ENCODE measurements at regions not wholly inside any gene's neighbourhood (a gene's known extent, or its start where the extent isn't known, plus 50 kb on each side); places are given as distances from the start of the nearest gene placed in this dataset.
"Not testable (repeated sequence)": the region's sequence is repeated elsewhere in the genome, so short reads cannot be mapped to it uniquely, and the experiment has no call there.

DNA sequence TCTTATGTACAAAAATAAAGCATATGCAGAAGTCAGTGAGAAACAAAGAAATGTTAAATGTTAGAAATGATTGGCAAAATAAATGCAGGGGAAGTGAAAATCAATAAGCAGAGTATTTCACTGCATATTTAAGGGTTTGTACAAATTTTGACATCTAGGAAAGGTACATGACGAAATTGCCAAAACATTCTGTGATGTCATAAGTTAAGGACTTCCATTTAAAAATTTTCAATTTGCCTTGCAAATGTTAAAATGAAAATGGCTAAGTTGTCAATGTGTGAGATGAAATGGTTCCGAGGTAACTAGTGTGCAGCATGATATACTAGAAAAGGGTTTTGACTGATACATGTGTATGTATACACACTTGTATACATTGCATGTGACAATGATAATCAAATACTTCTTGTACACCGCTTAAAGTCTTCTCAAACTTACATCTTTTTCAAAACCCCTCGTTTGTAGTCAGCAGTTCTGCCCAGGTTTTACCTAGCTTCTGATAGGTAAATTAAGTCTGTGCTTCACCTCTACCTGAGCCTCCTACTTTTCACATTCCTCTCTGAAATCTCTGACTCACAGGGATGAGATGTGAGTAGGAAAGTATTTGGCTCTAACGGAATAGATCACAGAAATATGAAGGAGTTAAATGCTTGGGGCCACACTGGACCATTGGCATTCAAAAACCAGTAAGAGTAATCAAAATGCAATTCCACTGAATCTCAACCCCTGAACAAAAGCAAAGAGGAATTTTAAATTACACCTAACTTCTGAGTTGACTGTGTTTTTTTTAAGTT is 442.4 kb upstream of the FOXG1 start:
- no peak for DNase-seq (ENCODE audit: low read depth)

DNA sequence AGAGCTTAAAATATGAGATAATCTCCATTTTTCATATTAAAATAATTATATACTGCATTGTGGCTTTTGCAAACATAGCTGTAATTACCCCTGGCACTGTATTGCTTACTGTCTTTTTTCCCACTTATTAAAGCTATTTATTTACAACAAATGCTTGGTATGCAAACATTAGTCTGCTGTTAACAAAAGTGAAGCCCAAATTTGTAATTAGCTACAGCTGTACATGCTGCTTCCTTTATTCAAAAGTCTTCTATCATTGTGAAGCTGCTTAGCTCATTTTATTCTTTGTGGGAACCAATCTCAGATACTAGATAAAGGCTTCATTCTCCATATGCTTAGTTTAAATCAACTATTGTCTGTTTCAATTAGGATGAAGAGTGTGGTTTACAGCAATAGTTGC is 425.8 kb upstream of the FOXG1 start:
- DNase-seq (ENCODE audit: low read depth), result no peak

DNA sequence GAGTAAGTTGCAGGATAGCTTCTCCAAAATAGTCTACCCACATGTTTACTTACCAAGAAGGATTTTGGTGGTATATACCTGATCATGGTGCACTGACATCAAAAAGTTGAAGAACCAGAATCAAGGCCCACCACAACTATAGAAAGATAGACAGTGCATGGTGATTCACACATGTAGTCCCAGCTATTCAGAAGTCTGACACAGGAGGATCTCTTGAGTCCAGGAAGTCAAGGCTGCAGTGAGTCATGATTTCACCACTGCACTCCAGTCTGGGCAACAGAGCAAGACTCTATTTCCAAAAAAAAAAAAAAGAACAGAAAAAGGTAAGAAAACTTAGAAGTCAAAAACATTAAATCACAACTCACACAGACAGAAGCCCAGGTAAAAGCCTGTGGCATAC is 422.2 kb upstream of the FOXG1 start:
- no peak for DNase-seq (ENCODE audit: low read depth)

- DNase-seq (ENCODE audit: low read depth), result no peak
These were observed 417.8 kb upstream of the FOXG1 start for GRCh38 chr14:28348797-28349196.

DNA sequence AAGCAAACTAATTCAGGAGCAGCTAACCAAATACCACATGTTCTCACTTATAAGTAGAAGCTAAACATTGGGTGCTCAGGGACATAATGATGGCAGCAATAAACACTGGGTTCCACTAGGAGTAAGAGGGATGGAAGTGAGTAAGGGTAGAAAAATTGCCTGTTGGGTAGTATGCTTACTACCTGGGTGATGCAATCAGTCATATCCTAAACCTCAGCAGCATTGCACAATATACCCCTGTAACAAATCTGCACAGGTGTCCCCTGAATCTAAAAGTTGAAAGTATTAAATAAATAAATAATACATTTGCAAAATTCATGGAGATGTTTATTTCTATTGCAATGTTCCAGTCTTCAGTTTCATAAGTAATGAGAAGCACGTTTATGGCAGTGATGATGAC is 409.8 kb upstream of the FOXG1 start:
- no peak for DNase-seq (ENCODE audit: low read depth)

- DNase-seq (ENCODE audit: low read depth), result no peak
These were observed 405.1 kb upstream of the FOXG1 start for GRCh38 chr14:28361486-28361885.

DNA sequence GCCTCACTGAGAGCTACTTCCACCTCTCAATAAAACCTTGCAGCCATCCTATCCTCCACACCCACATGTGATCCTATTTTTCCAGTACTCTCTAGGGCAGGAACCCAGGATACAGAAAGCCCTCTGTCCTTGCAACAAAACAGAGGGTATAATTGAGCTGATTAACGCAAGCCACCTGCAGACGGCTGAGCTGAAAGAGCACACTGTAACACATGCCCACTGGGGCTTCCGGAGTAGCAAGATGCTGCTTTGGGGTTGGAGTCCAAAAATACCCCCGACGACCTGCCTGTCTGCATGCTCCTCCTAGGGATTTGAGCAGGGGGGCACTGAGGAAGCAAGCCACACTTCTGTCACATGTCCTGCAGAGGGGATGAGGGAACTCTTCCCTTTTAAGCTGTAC is 401.1 kb upstream of the FOXG1 start:
- DNase-seq (ENCODE audit: low read depth), result no peak

- no peak for DNase-seq (ENCODE audit: low read depth)
These were observed 392.9 kb upstream of the FOXG1 start for GRCh38 chr14:28373721-28374120.

DNA sequence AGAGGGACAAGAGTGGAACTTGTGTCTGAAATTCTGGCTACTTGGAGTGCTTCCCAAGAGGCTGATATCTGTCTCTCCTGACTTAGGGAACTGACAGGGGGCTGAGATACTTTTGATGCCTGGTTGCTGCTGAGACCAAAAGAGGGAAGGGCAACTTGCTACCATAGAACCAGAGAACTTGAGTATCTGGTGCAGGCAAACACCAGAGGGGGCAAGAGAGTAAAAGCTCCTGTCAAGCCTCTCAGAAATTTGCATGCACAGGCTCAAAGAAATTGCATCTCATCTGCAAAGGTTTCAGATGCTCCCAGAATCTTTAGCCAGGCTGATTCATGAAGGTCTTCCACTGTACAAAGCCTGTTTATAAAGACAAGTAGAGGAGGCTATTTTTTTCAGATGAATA is 391.3 kb upstream of the FOXG1 start:
- peak; percentile 0 for DNase-seq (ENCODE audit: low read depth)

GRCh38 chr14:28381656-28382055 is 384.9 kb upstream of the FOXG1 start:
- DNase-seq (ENCODE audit: low read depth), result no peak

GRCh38 chr14:28382444-28383190 is 384.0 kb upstream of the FOXG1 start:
- no peak for DNase-seq (ENCODE audit: low read depth)

- no peak for DNase-seq (ENCODE audit: low read depth)
These were observed 368.1 kb upstream of the FOXG1 start for GRCh38 chr14:28398506-28398905.

GRCh38 chr14:28401705-28402104 is 364.9 kb upstream of the FOXG1 start:
- not testable (repeated sequence) for DNase-seq (ENCODE audit: low read depth)

- DNase-seq (ENCODE audit: low read depth), result no peak
These were observed 360.4 kb upstream of the FOXG1 start for GRCh38 chr14:28406196-28406595.

DNA sequence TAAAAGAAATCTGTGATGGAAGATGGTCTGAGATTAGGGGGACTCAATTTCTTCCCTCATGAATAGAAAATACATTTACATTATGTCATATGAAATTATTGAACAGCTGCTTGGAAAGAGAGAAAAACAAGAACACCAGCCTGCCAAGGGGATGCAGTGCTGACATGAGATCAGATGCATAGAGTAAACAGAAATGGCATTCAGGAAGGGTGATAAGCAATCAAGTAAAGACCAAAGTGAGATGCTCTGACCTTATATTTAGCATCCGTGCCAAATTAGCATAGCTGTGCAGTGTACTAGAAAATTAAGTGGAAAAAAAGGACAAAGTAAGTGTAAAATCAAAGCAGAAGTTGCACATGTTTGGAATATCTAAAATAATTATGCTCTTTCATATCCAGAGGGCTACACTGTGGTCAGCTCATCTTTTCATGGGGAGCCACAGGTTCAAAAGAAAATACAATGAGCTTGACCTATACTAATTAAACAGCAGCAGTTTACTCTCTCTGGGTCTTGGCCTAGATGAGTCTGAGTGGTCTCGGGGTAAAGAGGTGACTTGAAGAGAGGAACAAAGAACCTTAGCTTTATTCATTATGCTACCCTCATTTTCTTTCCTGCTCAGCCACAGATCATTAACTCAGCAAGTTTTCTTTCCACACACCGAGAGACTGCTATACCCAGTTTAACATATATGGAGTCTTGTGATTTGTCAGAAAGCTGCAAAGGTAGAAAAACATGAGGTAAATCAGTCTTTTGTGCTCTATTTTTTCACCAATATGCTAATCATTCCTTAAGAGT is 359.4 kb upstream of the FOXG1 start:
- no peak for DNase-seq (ENCODE audit: low read depth)

- no peak for DNase-seq (ENCODE audit: low read depth)
These were observed 358.6 kb upstream of the FOXG1 start for GRCh38 chr14:28407996-28408395.

DNA sequence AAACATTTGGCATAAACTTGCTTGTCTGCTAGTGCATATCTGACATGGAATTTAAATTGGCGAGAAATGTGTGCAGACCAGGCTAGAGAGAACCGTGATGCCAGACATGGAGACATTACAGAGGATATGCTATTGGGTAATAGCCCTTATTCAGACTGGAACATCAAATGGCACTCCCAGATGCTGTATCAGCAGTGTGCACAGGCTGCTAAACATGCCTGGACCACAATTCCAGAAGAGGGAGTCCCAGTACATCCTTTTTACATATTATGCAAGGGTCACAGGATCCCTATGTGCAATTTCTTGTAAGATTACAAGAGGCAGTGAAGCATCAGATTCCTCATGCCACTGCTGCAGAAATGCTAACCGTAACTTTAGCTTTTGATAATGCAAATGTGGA is 354.5 kb upstream of the FOXG1 start:
- no peak for DNase-seq (ENCODE audit: low read depth)

GRCh38 chr14:28426960-28427359 is 339.6 kb upstream of the FOXG1 start:
- no peak for DNase-seq (ENCODE audit: low read depth)

GRCh38 chr14:28436821-28437220 is 329.8 kb upstream of the FOXG1 start:
- no peak for DNase-seq (ENCODE audit: low read depth)

GRCh38 chr14:28461389-28461788 is 305.2 kb upstream of the FOXG1 start:
- DNase-seq (ENCODE audit: low read depth), result no peak

DNA sequence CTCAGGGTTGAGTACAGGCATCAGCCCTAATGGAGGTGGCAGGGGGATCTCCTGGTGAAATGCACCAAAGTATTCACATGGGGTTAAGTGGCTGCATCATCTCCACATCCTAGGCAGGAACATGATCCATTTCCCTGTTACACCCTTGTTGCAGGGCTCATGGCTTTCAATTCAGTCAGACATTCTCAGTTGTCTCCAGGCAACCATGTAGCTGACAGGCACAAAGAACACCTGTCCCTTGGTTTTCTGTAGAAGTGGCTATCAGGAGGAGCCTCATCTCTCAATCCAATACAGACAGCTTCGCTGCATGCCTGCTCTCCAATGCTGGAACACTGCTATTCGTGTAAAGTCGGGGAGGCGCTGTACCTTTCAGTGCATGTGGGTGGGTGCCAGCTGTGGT is 299.0 kb upstream of the FOXG1 start:
- no peak for DNase-seq (ENCODE audit: low read depth)

- DNase-seq (ENCODE audit: low read depth), result no peak
These were observed 298.1 kb upstream of the FOXG1 start for GRCh38 chr14:28468191-28469151.
